ENCODE measurements at regions not wholly inside any gene's neighbourhood (a gene's known extent, or its start where the extent isn't known, plus 50 kb on each side); places are given as distances from the start of the nearest gene placed in this dataset.

- no peak for TF ChIP-seq CTCF (IDR thresholded peaks at IDR 0.05; ENCODE audit: low read depth, low read length, missing input control)
- no peak for TF ChIP-seq ZBTB33 (IDR thresholded peaks at IDR 0.05)
- TF ChIP-seq REST (IDR thresholded peaks at IDR 0.05) = no peak
- no peak for TF ChIP-seq ATF3 (IDR thresholded peaks at IDR 0.05)
- no peak for TF ChIP-seq EGR1 (IDR thresholded peaks at IDR 0.05; ENCODE audit: low read depth in 2 of 2)
- TF ChIP-seq HNF4A (conservative IDR thresholded peaks at IDR 0.05) = no peak
- no peak for TF ChIP-seq HNF4G (IDR thresholded peaks at IDR 0.05)
- no peak for TF ChIP-seq TAF1 (conservative IDR thresholded peaks at IDR 0.05)
- TF ChIP-seq MAX (IDR thresholded peaks at IDR 0.05) = no peak
- no peak for TF ChIP-seq SP1 (IDR thresholded peaks at IDR 0.05)
- H3K4me1 ChIP-seq (ENCODE audit: control insufficient read depth in 4 of 4, insufficient read depth in 4 of 4, low read length in 3 of 4) = peaks cover 0 to 3% (median 0%) of the 10 kb centered on the region in 4 donors
- no peak overlapping the region for H3K27ac ChIP-seq (ENCODE audit: low read depth in 1 of 2, low read length in 2 of 2)
- H3K4me3 ChIP-seq (ENCODE audit: low read depth in 1 of 3, low read length in 3 of 3) = no peak overlapping the region
- H3K27me3 ChIP-seq (ENCODE audit: control insufficient read depth in 4 of 4, insufficient read depth in 4 of 4, low read length in 3 of 4) = peaks cover 0 to 3% (median 0%) of the 10 kb centered on the region in 4 donors
- WGBS = 70% methylated on average over 5 of the region's 5 CpGs
- no peaks in the 10 kb centered on the region for H3K9me3 ChIP-seq (ENCODE audit: control insufficient read depth in 4 of 4, low read length in 3 of 4)
- DNase-seq (ENCODE audit: low spot score) = no peak
- no peaks in the 10 kb centered on the region for H3K36me3 ChIP-seq (ENCODE audit: control insufficient read depth in 4 of 4, insufficient read depth in 3 of 4, low read depth in 1 of 4, low read length in 3 of 4)
- no peak overlapping the region for H3K9ac ChIP-seq (ENCODE audit: low read depth in 1 of 2, low read length in 2 of 2)
These were observed 320.0 kb upstream of the NT5E start for GRCh38 chr6:85129881-85130280.

GRCh38 chr6:85128781-85129180 lies 321.1 kb upstream of the NT5E start:
- Histone ChIP-seq H3K36me3 (ENCODE audit: control insufficient read depth in 4 of 4, insufficient read depth in 3 of 4, low read depth in 1 of 4, low read length in 3 of 4) (no peaks in the 10 kb centered on the region), H3K4me1 (ENCODE audit: control insufficient read depth in 4 of 4, insufficient read depth in 4 of 4, low read length in 3 of 4) (peaks cover 0 to 3% (median 0%) of the 10 kb centered on the region in 4 donors), H3K4me3 (ENCODE audit: low read depth in 1 of 3, low read length in 3 of 3) (no peak overlapping the region), H3K9ac (ENCODE audit: low read depth in 1 of 2, low read length in 2 of 2) (no peak overlapping the region), H3K9me3 (ENCODE audit: control insufficient read depth in 4 of 4, low read length in 3 of 4) (no peaks in the 10 kb centered on the region), H3K27me3 (ENCODE audit: control insufficient read depth in 4 of 4, insufficient read depth in 4 of 4, low read length in 3 of 4) (peaks cover 0 to 3% (median 1%) of the 10 kb centered on the region in 4 donors), H3K27ac (ENCODE audit: low read depth in 1 of 2, low read length in 2 of 2) (no peak overlapping the region)
- WGBS = 60% methylated on average over 4 of the region's 4 CpGs
- TF ChIP-seq ZBTB33 (IDR thresholded peaks at IDR 0.05) (no peak), HNF4G (IDR thresholded peaks at IDR 0.05) (no peak), GABPA (IDR thresholded peaks at IDR 0.05 in 1 of 2, conservative IDR thresholded peaks at IDR 0.05 in 1 of 2) (no peak), TAF1 (conservative IDR thresholded peaks at IDR 0.05) (no peak), NR2F2 (IDR thresholded peaks at IDR 0.05) (no peak), RXRA (IDR thresholded peaks at IDR 0.05) (no peak), FOXA1 (IDR thresholded peaks at IDR 0.05) (no peak), EGR1 (IDR thresholded peaks at IDR 0.05; ENCODE audit: low read depth in 2 of 2) (no peak), SP1 (IDR thresholded peaks at IDR 0.05) (no peak), RAD21 (IDR thresholded peaks at IDR 0.05) (no peak), ATF3 (IDR thresholded peaks at IDR 0.05) (no peak), FOXA2 (IDR thresholded peaks at IDR 0.05) (no peak), CTCF (IDR thresholded peaks at IDR 0.05; ENCODE audit: low read depth, low read length, missing input control) (no peak), JUND (IDR thresholded peaks at IDR 0.05) (no peak), YY1 (IDR thresholded peaks at IDR 0.05) (no peak)
- no peak for DNase-seq (ENCODE audit: low spot score)
